Posterior cingulate gyrus (tissue), 11 donors: ENCODE measurements at regions not wholly inside any gene's neighbourhood (a gene's known extent, or its start where the extent isn't known, plus 50 kb on each side); places are given as distances from the start of the nearest gene placed in this dataset.

Experiments used
- DNase-seq, 10 donors: peaks; one replicate each; pipeline versions ENCODE4 v3.0.0 to v3.0.0-alpha.2; 2020 to 2021; ENCODE audit warnings: mixed read lengths in 3 of 10
- intact Hi-C: fragments of 100-400 bp; cut with DNase I; formaldehyde crosslinking; loops from one replicate; pipeline ENCODE4 v1.15.1; 2023

GRCh38 chr1:55355549-55355948 lies 140.4 kb upstream of the USP24 start:
- intact Hi-C loops = no loop called here
- no peak for DNase-seq

GRCh38 chr1:55353707-55354620 lies 138.8 kb upstream of the USP24 start:
- DNase-seq = no peak
- intact Hi-C loops = loop anchor here (5.0 kb wide), 1 partner anchor 67 kb away; no protein-coding TSS in a partner anchor

DNA sequence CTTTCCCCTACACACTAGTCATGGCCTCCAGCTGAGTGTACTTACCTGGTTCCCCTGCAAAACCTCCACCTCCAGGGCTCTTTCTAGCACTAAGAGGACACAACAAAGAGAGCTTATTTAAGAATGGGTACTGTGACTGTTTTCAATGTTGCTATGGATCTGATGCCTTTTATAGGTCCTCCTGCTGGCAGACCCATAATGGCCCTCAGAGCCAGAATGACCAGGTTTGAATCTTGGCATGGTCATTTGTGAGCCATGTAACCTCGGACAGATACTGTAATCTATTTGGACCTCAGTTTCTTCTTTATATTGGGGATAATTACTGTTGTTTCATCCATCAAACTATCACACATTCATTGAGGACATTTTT lies 137.6 kb upstream of the USP24 start:
- intact Hi-C loops = loop anchor here (5.0 kb wide), 1 partner anchor 65 kb away; no protein-coding TSS in a partner anchor
- no peak for DNase-seq

DNA sequence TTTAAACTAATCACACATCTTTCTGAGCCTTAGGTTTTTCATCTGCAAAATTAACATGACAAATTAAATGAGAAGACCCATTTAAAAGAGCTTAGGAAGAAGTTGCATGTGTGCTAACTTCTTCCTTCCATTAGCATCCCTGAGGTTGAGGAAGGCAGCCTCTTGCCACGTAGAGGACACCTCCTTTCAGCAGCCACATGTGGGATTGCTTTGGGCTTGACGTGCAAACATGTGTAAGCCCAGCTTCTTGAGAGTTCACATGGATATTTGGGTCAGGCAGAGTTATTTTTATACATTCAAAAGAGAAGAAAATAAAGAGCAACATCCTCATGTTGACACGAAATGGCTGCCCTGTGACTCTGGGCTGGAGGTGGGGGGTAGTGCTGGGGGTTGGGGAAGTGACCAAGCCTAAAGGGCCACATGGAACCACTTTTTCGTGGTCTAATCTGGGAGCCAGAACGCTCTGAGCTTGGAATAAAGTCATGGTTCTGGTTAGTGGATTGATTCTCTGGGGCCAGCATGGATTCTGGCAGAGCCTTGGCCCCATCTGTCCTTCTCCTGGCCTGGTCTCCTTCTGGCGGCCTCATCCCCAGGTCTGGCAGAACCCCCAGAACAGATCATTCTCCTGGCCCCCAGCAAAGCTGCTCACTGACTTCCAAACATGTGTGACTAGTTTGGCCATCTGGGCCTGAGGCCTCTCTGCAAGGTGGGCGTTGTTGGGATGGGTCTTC lies 137.1 kb upstream of the USP24 start:
- intact Hi-C loops = loop anchor here (5.0 kb wide), 1 partner anchor 65 kb away; no protein-coding TSS in a partner anchor
- DNase-seq = no peak

- intact Hi-C loops = no loop called here
- no peak for DNase-seq
Observed at GRCh38 chr1:55348356-55348755, 133.2 kb upstream of the USP24 start.

DNA sequence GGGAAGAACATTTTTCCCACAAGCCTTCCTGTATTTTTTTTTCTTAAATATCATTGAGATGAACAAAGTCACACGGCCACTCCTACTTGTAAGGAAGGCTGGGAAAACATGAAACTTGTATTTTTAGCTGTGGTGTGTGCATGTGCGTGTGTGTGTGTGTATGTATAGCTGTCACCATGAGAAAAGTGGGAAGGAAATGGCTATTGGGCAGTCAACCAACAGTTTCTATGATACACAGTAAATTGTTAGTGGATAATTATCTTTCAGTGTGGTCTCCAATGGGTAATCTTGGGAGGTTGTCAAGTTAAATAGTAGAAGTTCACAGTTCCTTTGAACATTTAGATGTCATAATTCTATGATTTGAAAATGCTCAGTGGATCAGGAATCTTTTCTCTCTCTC lies 132.7 kb upstream of the USP24 start:
- intact Hi-C loops = no loop called here
- no peak for DNase-seq

GRCh38 chr1:55347041-55347440 lies 131.9 kb upstream of the USP24 start:
- no peak for DNase-seq
- intact Hi-C loops = no loop called here

- no peak for DNase-seq
- intact Hi-C loops = no loop called here
Observed at GRCh38 chr1:55346586-55346985, 131.4 kb upstream of the USP24 start.

GRCh38 chr1:55339681-55340080 lies 124.5 kb upstream of the USP24 start:
- DNase-seq = no peak
- intact Hi-C loops = no loop called here

- intact Hi-C loops = no loop called here
- DNase-seq = no peak
Observed at GRCh38 chr1:55338448-55338820, 123.3 kb upstream of the USP24 start.

GRCh38 chr1:55337801-55338447 lies 122.8 kb upstream of the USP24 start:
- intact Hi-C loops = no loop called here
- DNase-seq = no peak

- no peak for DNase-seq
- intact Hi-C loops = no loop called here
Observed at GRCh38 chr1:55334797-55335196, 119.6 kb upstream of the USP24 start.

DNA sequence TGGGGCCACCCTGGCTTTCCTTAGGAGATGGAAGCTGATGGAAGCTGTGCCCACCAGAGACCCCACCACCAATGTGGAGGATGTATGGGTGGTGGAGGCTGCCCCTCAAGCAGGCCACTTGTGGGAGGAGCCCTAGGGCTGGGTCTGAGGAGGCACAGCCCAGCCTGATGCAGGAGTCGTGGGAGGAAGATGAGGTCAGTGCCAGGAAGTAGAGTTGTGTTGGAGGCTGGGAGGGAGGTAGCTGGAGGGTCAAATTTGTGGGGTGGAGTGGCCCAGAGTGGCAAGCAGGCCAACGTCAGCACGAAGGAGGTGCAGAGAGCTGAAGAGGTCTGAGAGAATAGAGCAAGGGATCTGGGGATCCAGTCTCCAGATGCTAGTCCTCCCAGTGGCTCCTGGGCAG lies 119.0 kb upstream of the USP24 start:
- intact Hi-C loops = no loop called here
- no peak for DNase-seq

GRCh38 chr1:55333461-55333860 lies 118.3 kb upstream of the USP24 start:
- no peak for DNase-seq
- intact Hi-C loops = no loop called here

GRCh38 chr1:55331351-55331750 lies 116.2 kb upstream of the USP24 start:
- no peak for DNase-seq
- intact Hi-C loops = no loop called here

GRCh38 chr1:55329808-55330432 lies 114.8 kb upstream of the USP24 start:
- no peak for DNase-seq
- intact Hi-C loops = no loop called here

DNA sequence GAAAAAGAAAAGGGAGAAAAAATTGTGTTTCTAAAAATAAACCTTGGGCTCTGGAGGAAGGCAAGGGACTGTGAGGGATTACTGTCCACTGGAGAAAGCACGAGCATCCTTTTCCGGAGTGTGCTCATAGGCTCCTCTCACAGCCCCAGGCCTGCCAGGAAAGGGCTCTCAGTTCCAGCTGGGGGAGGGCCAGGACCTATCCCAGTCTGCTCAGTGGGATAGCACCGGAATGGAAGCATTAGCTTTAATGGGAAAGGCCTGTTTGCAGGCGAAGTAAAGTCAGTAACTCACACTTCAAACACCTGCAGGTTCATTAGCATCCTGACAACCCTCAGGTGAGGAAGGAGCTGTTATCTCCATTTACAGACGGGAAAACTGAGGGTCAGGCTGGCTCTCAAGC lies 113.9 kb upstream of the USP24 start:
- DNase-seq = no peak
- intact Hi-C loops = no loop called here

DNA sequence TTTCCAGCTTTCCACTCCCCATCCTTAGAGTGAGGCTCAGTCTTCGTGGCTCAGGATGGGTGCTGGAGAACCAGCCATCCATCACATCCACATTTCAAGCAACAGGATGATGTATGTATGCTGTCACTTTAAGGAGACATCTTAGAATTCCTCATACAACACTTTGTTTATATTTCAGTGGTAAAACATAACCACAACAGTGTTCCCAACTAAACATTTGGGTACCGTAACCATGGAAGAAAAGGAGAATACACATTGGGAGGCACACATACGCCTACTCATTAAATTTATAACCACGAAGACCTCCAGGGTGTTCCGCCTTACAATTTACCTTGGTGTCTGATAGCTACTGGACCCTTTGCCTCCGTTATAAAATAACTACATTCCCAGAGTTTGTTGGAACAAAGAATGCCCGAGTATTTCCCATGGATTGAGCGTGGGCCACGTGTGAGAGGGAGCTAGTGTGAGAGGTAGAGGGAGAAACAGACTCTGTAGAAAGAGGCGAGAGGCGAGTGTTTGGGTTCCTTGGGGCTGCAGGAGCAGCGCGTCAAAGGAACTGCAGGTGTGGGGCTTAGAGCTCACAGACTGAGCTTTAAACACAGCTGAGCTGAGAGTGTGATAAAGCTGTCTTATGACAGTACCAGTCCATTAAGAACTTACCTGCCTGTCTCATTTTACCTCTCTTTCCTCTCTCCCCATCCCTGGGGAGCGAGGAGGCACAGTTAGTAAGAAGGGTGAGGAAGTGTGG lies 111.5 kb upstream of the USP24 start:
- intact Hi-C loops = no loop called here
- DNase-seq = no peak

DNA sequence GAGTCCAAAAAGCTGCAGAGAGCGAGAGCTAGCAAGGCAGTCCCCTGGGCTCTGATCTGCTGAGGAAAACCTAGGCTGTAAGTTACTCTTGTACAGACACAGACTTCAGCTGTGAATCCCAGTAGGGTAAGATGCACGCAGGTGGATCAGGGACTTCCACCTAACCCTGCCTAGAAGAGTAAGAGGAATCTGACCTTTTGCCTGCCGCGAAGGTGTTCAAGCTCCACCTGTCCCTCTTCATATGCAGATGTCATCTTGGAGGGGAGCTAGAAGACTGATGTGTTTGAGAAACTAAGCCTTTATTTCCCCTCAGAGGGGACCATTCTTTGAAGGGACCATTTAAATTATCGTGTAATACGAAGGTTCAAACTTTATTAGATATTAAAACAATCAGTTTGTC lies 108.6 kb upstream of the USP24 start:
- intact Hi-C loops = no loop called here
- no peak for DNase-seq

DNA sequence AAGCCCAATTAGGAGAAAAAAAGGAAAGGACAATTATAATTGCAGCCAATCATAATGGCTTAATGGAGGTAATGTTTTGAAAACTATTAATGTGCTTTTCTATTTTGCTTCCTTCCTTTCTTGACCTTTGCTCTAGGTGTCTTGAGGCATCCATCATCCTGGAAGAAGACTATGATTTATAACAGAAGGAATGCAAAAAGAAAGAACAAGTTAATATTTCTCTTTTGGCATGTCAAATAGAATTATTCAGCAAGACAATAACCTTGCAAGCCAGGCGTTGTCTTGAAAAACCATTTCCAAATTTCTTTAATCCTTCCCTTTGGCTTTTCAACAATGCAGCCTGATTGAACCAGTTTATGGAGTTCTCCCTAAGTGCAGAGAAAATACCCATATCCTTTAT lies 107.7 kb upstream of the USP24 start:
- intact Hi-C loops = no loop called here
- DNase-seq = no peak
